K562 (cell line): ENCODE measurements at regions not wholly inside any gene's neighbourhood (a gene's known extent, or its start where the extent isn't known, plus 50 kb on each side); places are given as distances from the start of the nearest gene placed in this dataset.

Source experiments
- ATF1 ChIP-seq, 2 experiments: fragments of 450-650 bp in 1 of 2; IDR thresholded peaks; 2 replicates each; pipeline ENCODE4 v1.6.1; 2016; ENCODE audit warnings: missing compliant biosample characterization in 1 of 2, missing genetic modification characterization in 1 of 2
- CTCF ChIP-seq, 3 experiments: IDR thresholded peaks in 2 of 3; conservative IDR thresholded peaks in 1 of 3; 2 replicates each; pipeline ENCODE4 v1.5.1; 2011 to 2012; ENCODE audit warnings: low read length in 3 of 3, mild to moderate bottlenecking in 3 of 3, control low read depth in 2 of 3, improper control_type of control experiment in 1 of 3, inconsistent platforms in 1 of 3, low read depth in 1 of 3, mixed read lengths in 1 of 3, moderate library complexity in 1 of 3; ENCODE audit not compliant: insufficient read depth in 2 of 3
- ESRRA ChIP-seq: fragments of 450-650 bp; IDR thresholded peaks from 2 replicates; pipeline ENCODE4 v1.6.1; 2014; ENCODE audit warnings: low read depth, mild to moderate bottlenecking, moderate library complexity, borderline replicate concordance
- EZH2 ChIP-seq: IDR thresholded peaks from 2 replicates; pipeline ENCODE4 v1.6.1; 2012; ENCODE audit warnings: low read depth, mild to moderate bottlenecking, inconsistent platforms, low read length, borderline replicate concordance
- KAT8 ChIP-seq: fragments of 450-650 bp; IDR thresholded peaks from 2 replicates; pipeline ENCODE4 v1.6.1; 2016; ENCODE audit warnings: low read depth, mild to moderate bottlenecking
- NRF1 ChIP-seq, 2 experiments: fragments of 450-650 bp; IDR thresholded peaks in 1 of 2; conservative IDR thresholded peaks in 1 of 2; 2 replicates each; pipeline ENCODE4 v1.6.1; 2014; ENCODE audit warnings: mild to moderate bottlenecking in 2 of 2
- TCF7L2 ChIP-seq: fragments of 150-350 bp; IDR thresholded peaks from 2 replicates; pipeline ENCODE4 v1.6.1; 2016; ENCODE audit warnings: low read depth, mild to moderate bottlenecking, low read length, moderate library complexity
- TF ChIP-seq, protein P1 (sequence below): sonication (generic); formaldehyde crosslinking; IDR thresholded peaks from 2 replicates; pipeline ENCODE4 v1.8.0; 2022; ENCODE audit warnings: mild to moderate bottlenecking, missing genetic modification reagents
- TF ChIP-seq, protein P2 (sequence below): sonication (generic); formaldehyde crosslinking; IDR thresholded peaks from 2 replicates; pipeline ENCODE4 v1.4.0; 2020; ENCODE audit warnings: mild to moderate bottlenecking, missing genetic modification reagents

DNA sequence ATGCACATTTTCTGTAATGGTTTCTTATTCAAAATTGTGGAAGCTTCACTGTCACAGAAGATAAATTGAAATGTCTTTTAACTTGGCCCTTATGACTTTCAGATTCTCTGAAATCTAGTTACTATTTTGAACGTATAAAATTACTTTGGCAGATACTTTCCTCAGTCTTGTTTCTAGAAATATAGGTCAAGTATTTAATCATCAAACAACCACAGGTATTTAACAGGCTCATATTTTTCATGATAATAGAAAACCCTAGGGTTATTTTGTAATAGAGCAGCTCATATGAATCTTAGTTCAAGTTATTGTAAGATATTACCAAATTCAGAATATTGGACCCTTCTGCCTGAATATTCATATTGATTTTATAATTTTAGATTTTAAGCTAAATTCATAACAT lies 236.0 kb upstream of the CDH18 start:
- TF ChIP-seq NRF1 (conservative IDR thresholded peaks at IDR 0.05 in 1 of 2, IDR thresholded peaks at IDR 0.05 in 1 of 2): no peak
- TF ChIP-seq CTCF (IDR thresholded peaks at IDR 0.05 in 2 of 3, conservative IDR thresholded peaks at IDR 0.05 in 1 of 3; ENCODE audit: insufficient read depth in 2 of 3, low read depth in 1 of 3, low read length in 3 of 3): no peak
- TF ChIP-seq, protein P1, sequence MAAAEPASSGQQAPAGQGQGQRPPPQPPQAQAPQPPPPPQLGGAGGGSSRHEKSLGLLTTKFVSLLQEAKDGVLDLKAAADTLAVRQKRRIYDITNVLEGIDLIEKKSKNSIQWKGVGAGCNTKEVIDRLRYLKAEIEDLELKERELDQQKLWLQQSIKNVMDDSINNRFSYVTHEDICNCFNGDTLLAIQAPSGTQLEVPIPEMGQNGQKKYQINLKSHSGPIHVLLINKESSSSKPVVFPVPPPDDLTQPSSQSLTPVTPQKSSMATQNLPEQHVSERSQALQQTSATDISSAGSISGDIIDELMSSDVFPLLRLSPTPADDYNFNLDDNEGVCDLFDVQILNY (CRISPR knock-in tag): no peak
- TF ChIP-seq, protein P2, sequence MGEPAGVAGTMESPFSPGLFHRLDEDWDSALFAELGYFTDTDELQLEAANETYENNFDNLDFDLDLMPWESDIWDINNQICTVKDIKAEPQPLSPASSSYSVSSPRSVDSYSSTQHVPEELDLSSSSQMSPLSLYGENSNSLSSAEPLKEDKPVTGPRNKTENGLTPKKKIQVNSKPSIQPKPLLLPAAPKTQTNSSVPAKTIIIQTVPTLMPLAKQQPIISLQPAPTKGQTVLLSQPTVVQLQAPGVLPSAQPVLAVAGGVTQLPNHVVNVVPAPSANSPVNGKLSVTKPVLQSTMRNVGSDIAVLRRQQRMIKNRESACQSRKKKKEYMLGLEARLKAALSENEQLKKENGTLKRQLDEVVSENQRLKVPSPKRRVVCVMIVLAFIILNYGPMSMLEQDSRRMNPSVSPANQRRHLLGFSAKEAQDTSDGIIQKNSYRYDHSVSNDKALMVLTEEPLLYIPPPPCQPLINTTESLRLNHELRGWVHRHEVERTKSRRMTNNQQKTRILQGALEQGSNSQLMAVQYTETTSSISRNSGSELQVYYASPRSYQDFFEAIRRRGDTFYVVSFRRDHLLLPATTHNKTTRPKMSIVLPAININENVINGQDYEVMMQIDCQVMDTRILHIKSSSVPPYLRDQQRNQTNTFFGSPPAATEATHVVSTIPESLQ (CRISPR knock-in tag): no peak
- no peak for TF ChIP-seq TCF7L2
- no peak for TF ChIP-seq ESRRA
- TF ChIP-seq KAT8: no peak
- TF ChIP-seq ATF1 (CRISPR knock-in tag; IDR thresholded peaks at IDR 0.05): no peak
- no peak for TF ChIP-seq ATF1 (tag; IDR thresholded peaks at IDR 0.05)
- no peak for TF ChIP-seq EZH2
